Neural progenitor cell (in vitro differentiated cells): ENCODE measurements at regions not wholly inside any gene's neighbourhood (a gene's known extent, or its start where the extent isn't known, plus 50 kb on each side); places are given as distances from the start of the nearest gene placed in this dataset.

Experiments used
- EZH2phosphoT487 ChIP-seq: fragments of 200-600 bp; sonication (generic); IDR thresholded peaks from 2 replicates; pipeline ENCODE4 v1.6.1; 2017; ENCODE audit warnings: antibody characterized with exemption
- TF ChIP-seq, protein P1 (sequence below): fragments of 200-600 bp; sonication (generic); IDR thresholded peaks from 2 replicates; pipeline ENCODE4 v1.5.1; 2017; ENCODE audit warnings: antibody characterized with exemption, mild to moderate bottlenecking

GRCh38 chr5:164298165-164298564 is 792.7 kb downstream of the MAT2B start:
- TF ChIP-seq, protein P1, sequence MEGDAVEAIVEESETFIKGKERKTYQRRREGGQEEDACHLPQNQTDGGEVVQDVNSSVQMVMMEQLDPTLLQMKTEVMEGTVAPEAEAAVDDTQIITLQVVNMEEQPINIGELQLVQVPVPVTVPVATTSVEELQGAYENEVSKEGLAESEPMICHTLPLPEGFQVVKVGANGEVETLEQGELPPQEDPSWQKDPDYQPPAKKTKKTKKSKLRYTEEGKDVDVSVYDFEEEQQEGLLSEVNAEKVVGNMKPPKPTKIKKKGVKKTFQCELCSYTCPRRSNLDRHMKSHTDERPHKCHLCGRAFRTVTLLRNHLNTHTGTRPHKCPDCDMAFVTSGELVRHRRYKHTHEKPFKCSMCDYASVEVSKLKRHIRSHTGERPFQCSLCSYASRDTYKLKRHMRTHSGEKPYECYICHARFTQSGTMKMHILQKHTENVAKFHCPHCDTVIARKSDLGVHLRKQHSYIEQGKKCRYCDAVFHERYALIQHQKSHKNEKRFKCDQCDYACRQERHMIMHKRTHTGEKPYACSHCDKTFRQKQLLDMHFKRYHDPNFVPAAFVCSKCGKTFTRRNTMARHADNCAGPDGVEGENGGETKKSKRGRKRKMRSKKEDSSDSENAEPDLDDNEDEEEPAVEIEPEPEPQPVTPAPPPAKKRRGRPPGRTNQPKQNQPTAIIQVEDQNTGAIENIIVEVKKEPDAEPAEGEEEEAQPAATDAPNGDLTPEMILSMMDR = no peak
- TF ChIP-seq EZH2phosphoT487 = no peak
